ENCODE measurements at regions not wholly inside any gene's neighbourhood (a gene's known extent, or its start where the extent isn't known, plus 50 kb on each side); places are given as distances from the start of the nearest gene placed in this dataset.

GRCh38 chr7:65222655-65223054, 151.0 kb upstream of the ZNF92 start (continued):
- TF ChIP-seq CREM (CRISPR knock-in tag; IDR thresholded peaks at IDR 0.05) = no peak
- no peak for TF ChIP-seq MXD4 (CRISPR knock-in tag; IDR thresholded peaks at IDR 0.05; ENCODE audit: borderline replicate concordance)
- no peak for TF ChIP-seq CBFB (CRISPR knock-in tag; IDR thresholded peaks at IDR 0.05; ENCODE audit: low read depth)
- no peak for TF ChIP-seq CDX4 (CRISPR knock-in tag; IDR thresholded peaks at IDR 0.05; ENCODE audit: borderline replicate concordance)
- no peak for TF ChIP-seq ATF2 (CRISPR knock-in tag; IDR thresholded peaks at IDR 0.05; ENCODE audit: borderline replicate concordance, low read depth)
- no peak for TF ChIP-seq TEAD1 (CRISPR knock-in tag; IDR thresholded peaks at IDR 0.05)
- TF ChIP-seq ZNF263 (CRISPR knock-in tag; IDR thresholded peaks at IDR 0.05; ENCODE audit: low read depth) = no peak
- TF ChIP-seq NR3C1 (CRISPR knock-in tag; conservative IDR thresholded peaks at IDR 0.05; ENCODE audit: low read depth) = no peak
- no peak for TF ChIP-seq USF2 (CRISPR knock-in tag; IDR thresholded peaks at IDR 0.05)
- TF ChIP-seq JAZF1 (CRISPR knock-in tag; IDR thresholded peaks at IDR 0.05) = no peak

GRCh38 chr7:65221683-65222082, 152.0 kb upstream of the ZNF92 start:
- H3K27me3 Mint-ChIP-seq (ENCODE audit: low read depth) = no peaks in the 10 kb centered on the region
- no peaks in the 10 kb centered on the region for H3K4me1 Mint-ChIP-seq
- H3K36me3 Mint-ChIP-seq = no peaks in the 10 kb centered on the region
- H3K27ac Mint-ChIP-seq = no peak overlapping the region
- CTCF ChIA-PET = no interaction called here
- H3K9me3 Mint-ChIP-seq = no peaks in the 10 kb centered on the region
- DNase-seq (ENCODE audit: low spot score) (no peak), ATAC-seq (no peak)
- TF ChIP-seq ERG (CRISPR knock-in tag; IDR thresholded peaks at IDR 0.05) (no peak), RELA (CRISPR knock-in tag; IDR thresholded peaks at IDR 0.05; ENCODE audit: borderline replicate concordance) (no peak), SP1 (CRISPR knock-in tag; conservative IDR thresholded peaks at IDR 0.05) (no peak), ATF1 (CRISPR knock-in tag; IDR thresholded peaks at IDR 0.05) (no peak), TEAD1 (CRISPR knock-in tag; IDR thresholded peaks at IDR 0.05) (no peak), IRF1 (CRISPR knock-in tag; IDR thresholded peaks at IDR 0.05) (no peak), ZNF532 (CRISPR knock-in tag; IDR thresholded peaks at IDR 0.05; ENCODE audit: borderline replicate concordance) (no peak), FOXK1 (CRISPR knock-in tag; IDR thresholded peaks at IDR 0.05) (no peak), NR3C1 (CRISPR knock-in tag; conservative IDR thresholded peaks at IDR 0.05; ENCODE audit: low read depth) (no peak), FOXJ3 (CRISPR knock-in tag; IDR thresholded peaks at IDR 0.05; ENCODE audit: borderline replicate concordance) (no peak), JAZF1 (CRISPR knock-in tag; IDR thresholded peaks at IDR 0.05) (no peak), STAT6 (CRISPR knock-in tag; conservative IDR thresholded peaks at IDR 0.05; ENCODE audit: low read depth) (no peak), ZNF219 (CRISPR knock-in tag; IDR thresholded peaks at IDR 0.05; ENCODE audit: borderline replicate concordance) (no peak), FOXP1 (CRISPR knock-in tag; IDR thresholded peaks at IDR 0.05; ENCODE audit: borderline replicate concordance) (no peak)
- POLR2A ChIA-PET = no interaction called here
- no peak overlapping the region for H3K4me3 Mint-ChIP-seq

All from WTC11 (cell line).